ENCODE measurements at regions not wholly inside any gene's neighbourhood (a gene's known extent, or its start where the extent isn't known, plus 50 kb on each side); places are given as distances from the start of the nearest gene placed in this dataset.
A peak's percentile ranks its signal among the peaks of the same experiment; 100 is the strongest.

DNA sequence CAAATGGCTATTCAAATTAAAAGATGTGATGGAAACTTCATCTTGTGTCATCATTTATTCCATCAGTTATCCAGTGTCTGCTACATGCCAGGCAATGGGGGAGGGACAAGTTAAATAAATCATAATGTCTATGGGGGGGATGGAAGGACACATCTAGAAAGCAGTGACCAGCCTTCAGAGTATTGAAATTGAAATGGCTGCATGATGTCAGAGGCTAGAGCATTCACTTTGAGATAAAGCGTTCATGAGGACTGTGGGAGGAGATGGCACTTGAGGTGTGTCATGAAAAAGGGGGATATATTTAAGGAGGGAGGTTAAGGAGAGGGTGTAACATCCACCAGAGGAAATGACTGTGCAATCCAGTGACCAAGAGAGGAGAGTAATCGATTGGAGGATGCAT, 50.6 kb downstream of the SLIT2 start:
- Histone ChIP-seq H3K27ac (no peak overlapping the region), H3K4me3 (IDR thresholded peaks at IDR 0.05; ENCODE audit: insufficient read depth, low read depth, low read length) (no peak overlapping the region), H4K20me1 (ENCODE audit: insufficient read depth) (no peaks in the 10 kb centered on the region), H3K4me1 (ENCODE audit: low read depth, poor library complexity, severe bottlenecking) (peaks cover 6% of the 10 kb centered on the region), H2AFZ (ENCODE audit: low read depth) (no peak overlapping the region), H3K79me2 (ENCODE audit: insufficient read depth, low read depth) (no peaks in the 10 kb centered on the region), H3K9ac (no peak overlapping the region), H3K4me2 (no peak overlapping the region), H3K36me3 (ENCODE audit: insufficient read depth) (no peaks in the 10 kb centered on the region), H3K27me3 (ENCODE audit: insufficient read depth, low read depth) (no peaks in the 10 kb centered on the region)
- TF ChIP-seq CTCF (conservative IDR thresholded peaks at IDR 0.05; ENCODE audit: low read depth, low read length), result no peak

- H3K36me3 ChIP-seq (ENCODE audit: insufficient read depth), result no peaks in the 10 kb centered on the region
These were observed 54.3 kb downstream of the SLIT2 start for GRCh38 chr4:20305976-20306375.

GRCh38 chr4:20311856-20312255, 60.2 kb downstream of the SLIT2 start:
- no peak for TF ChIP-seq CTCF (conservative IDR thresholded peaks at IDR 0.05; ENCODE audit: low read depth, low read length)
- Histone ChIP-seq H2AFZ (ENCODE audit: low read depth) (no peak overlapping the region; the same call in 1 of the 2 replicates), H4K20me1 (ENCODE audit: insufficient read depth) (no peaks in the 10 kb centered on the region), H3K27ac (peak overlapping the region; percentile 65), H3K27me3 (ENCODE audit: insufficient read depth, low read depth) (no peaks in the 10 kb centered on the region), H3K79me2 (ENCODE audit: insufficient read depth, low read depth) (no peaks in the 10 kb centered on the region), H3K4me1 (ENCODE audit: low read depth, poor library complexity, severe bottlenecking) (peaks cover 64% of the 10 kb centered on the region), H3K4me3 (IDR thresholded peaks at IDR 0.05; ENCODE audit: insufficient read depth, low read depth, low read length) (no peak overlapping the region), H3K36me3 (ENCODE audit: insufficient read depth) (no peaks in the 10 kb centered on the region), H3K9ac (no peak overlapping the region), H3K4me2 (peak overlapping the region; percentile 31)

More at GRCh38 chr4:20305976-20306375, 54.3 kb downstream of the SLIT2 start:
- peak; percentile 33; the same call in 1 of the 2 replicates for TF ChIP-seq CTCF (conservative IDR thresholded peaks at IDR 0.05; ENCODE audit: low read depth, low read length)
- no peak overlapping the region for H2AFZ ChIP-seq (ENCODE audit: low read depth)
- peaks cover 16% of the 10 kb centered on the region for H3K4me1 ChIP-seq (ENCODE audit: low read depth, poor library complexity, severe bottlenecking)
- H3K4me2 ChIP-seq, result no peak overlapping the region
- no peaks in the 10 kb centered on the region for H4K20me1 ChIP-seq (ENCODE audit: insufficient read depth)
- no peak overlapping the region for H3K9ac ChIP-seq
- no peak overlapping the region for H3K4me3 ChIP-seq (IDR thresholded peaks at IDR 0.05; ENCODE audit: insufficient read depth, low read depth, low read length)
- no peaks in the 10 kb centered on the region for H3K79me2 ChIP-seq (ENCODE audit: insufficient read depth, low read depth)
- no peaks in the 10 kb centered on the region for H3K27me3 ChIP-seq (ENCODE audit: insufficient read depth, low read depth)
- no peak overlapping the region for H3K27ac ChIP-seq

DNA sequence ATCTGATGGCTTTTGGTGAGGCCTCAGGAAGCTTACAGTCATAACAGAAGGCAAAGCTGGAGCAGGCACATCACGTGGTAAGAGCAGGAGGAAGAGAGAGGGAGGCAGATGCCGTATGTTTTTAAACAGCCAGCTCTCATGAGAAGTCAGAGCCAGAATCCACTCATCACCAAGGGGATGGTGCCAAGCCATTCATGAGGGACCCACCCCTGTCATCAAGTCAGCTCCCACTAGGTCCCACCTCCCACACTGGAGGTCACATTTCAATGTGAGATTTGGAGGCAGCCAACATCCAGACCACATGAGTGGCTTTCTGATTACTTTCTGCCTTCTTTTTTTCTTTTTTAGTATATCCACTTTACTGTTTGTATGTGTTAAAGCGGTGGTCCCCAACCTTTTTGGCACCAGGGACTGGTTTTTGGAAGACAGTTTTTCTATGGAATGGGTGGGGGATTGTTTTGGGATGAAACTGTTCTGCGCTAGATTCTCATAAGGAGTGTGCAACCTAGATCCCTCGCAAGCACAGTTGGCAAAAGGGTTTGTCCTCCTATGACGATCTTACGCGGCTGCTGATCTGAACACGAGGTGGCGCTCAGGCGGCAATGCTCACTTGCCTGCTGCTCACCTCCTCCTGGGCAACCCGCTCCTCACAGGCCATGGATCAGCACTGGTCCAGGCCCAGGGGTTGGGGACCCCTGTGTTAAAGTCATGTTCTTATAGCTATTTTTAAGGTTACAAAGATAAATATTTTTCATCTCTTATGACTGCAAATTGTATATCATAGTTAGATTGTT, 61.7 kb downstream of the SLIT2 start:
- no peaks in the 10 kb centered on the region for H4K20me1 ChIP-seq (ENCODE audit: insufficient read depth)
- H3K36me3 ChIP-seq (ENCODE audit: insufficient read depth), result no peaks in the 10 kb centered on the region
- H2AFZ ChIP-seq (ENCODE audit: low read depth), result no peak overlapping the region
- no peak overlapping the region for H3K4me3 ChIP-seq (IDR thresholded peaks at IDR 0.05; ENCODE audit: insufficient read depth, low read depth, low read length)
- peaks cover 78% of the 10 kb centered on the region for H3K4me1 ChIP-seq (ENCODE audit: low read depth, poor library complexity, severe bottlenecking)
- no peak overlapping the region for H3K27ac ChIP-seq
- no peaks in the 10 kb centered on the region for H3K27me3 ChIP-seq (ENCODE audit: insufficient read depth, low read depth)
- no peaks in the 10 kb centered on the region for H3K79me2 ChIP-seq (ENCODE audit: insufficient read depth, low read depth)
- 0 out of 2 replicates have a peak overlapping the region, but pooled peaks have one; percentile 9 for H3K4me2 ChIP-seq
- no peak for TF ChIP-seq CTCF (conservative IDR thresholded peaks at IDR 0.05; ENCODE audit: low read depth, low read length)
- H3K9ac ChIP-seq, result no peak overlapping the region
